Fibroblast of skin of left biceps (primary cell): ENCODE measurements at regions not wholly inside any gene's neighbourhood (a gene's known extent, or its start where the extent isn't known, plus 50 kb on each side); places are given as distances from the start of the nearest gene placed in this dataset.

Source experiments
- DNase-seq, 2 experiments: peaks; one replicate each; pipeline ENCODE4 v3.0.0-alpha.2; 2013; ENCODE audit warnings: low read depth in 2 of 2

GRCh38 chr10:110398419-110399105 is 93.8 kb upstream of the SMNDC1 start:
- peak; percentile 53 to 65 for DNase-seq

DNA sequence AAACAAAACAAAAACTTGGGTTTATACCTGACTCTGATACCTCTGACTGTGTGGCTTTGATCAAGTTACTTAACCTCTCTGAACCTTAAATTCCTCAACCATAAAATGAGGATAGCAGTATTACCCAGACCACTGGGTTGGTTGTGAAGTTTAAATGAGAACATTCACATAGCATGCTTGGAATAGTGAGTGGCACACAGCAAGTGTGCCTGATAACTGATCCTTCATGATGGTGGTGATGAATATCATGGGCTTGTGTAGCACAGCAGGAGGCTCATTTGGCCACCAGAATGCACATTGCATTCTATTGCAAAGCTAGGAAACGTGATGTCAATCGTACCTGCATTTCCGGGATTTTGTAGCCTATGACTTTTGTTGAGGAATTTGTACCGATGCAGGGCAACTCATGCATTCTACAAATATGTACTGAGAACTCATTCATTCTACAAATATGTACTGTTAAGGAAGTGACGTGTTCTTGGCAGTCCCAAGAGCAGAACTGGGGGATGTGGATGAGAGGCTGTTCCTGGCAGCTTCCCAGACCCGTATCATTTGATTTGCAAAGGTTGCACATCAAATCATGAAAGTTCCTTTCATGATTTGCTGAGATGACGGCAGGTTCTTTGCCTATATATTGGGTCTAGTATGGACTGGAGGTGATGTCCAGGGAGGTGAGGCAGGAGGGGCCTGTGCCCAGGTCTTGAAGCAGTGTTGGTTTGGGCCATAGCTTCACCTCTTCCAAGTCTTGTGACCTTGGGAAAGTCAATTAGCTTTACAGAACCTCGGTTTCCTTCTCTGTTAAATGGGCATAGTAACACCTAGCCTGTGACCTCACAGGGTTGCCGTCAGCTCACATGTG is 94.6 kb upstream of the SMNDC1 start:
- peak; percentile 95 for DNase-seq

DNA sequence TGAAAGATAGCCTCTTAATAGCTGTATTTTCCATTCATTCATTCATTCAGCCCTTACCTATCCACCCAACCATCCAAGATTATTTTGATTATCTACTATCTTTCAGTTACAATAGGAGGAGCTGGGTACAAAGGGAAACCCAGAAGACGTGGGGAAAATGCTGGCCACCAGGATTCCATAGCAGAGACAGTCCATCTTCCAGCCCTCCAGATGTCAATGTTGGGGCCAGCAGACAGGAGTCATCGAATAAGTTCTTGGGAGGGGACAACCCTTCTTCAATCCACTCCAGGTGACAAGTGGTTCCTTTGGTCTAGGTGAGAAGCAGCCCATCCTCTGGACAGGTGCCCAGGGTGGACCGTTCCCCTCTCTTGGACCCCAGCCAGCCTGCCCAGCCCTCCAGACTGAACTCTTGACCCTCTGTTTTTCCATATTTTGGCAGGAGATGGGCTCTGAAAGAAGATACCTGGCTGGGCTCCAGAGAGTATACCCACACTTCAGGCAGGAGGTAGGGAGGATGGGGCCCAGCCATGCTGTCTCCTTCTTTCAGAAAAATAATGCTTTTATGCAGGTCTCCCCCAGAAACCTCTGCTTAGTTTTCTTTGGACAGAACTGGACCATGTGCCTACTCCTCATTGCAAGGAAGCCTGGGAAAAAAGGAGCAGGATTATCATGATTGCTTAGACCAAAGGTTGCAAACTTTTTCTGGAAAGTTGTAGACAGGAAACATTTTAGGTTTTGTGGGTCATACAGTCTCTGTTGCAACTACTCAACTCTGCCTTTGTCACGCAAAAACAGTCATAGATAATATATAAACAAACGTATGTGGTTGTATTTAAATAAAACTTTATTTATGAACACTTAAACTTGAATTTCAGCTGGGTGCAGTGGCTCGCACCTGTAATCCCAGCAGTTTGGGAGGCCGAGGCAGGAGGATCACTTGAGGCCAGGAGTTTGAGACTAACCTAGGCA is 95.5 kb upstream of the SMNDC1 start:
- DNase-seq = no peak

DNA sequence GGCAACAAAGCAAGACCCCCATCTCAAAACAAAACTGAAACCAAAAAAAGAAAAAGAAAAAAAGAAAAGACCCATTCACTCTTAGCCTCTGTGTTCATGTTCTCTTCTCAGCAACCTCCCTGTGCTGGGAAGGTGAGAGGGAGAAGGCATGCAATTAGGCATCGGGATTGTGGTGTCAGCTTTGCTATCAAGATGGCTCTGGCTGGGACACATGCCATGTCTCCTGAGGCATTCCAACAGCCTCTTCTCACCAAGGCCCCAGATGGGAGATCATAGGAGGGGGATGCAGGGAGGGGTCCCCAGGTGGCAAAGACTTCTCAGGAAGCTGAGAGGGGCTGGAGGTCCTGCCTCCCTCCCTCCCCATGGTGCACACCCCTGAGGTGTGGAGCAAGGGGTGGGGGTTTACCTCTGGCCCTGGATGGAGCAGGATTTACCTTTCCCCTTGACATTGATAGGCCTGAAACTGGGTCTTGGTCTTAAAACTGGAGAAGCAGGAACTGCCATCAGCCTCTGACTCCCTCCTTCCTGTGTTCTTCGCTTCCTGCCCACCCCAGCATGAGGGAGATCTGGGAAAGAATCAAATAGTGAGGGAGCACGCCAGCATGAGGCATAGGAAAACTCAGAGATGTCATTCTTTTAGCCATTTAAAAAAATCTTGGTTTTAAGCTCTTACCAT is 96.2 kb upstream of the DUSP5 start:
- DNase-seq = no peak

GRCh38 chr10:110402077-110402416 is 95.7 kb upstream of the DUSP5 start:
- no peak for DNase-seq

DNA sequence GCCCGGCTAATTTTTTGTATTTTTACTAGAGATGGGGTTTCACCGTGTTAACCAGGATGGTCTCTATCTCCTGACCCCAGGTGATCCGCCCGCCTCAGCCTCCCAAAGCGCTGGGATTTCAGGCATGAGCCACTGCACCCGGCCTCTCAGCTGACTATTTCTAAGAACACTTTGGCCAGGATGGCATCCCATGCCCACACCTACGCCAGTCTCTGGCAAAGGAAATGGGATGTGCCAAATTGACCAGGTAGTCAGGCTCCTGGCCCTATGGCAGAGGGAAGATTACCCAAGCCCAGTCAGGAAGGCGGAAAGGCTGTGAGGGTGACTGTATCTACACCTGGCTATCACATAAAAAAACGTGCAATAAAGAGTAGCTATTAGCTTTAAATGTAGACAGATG is 94.1 kb upstream of the DUSP5 start:
- no peak for DNase-seq

DNA sequence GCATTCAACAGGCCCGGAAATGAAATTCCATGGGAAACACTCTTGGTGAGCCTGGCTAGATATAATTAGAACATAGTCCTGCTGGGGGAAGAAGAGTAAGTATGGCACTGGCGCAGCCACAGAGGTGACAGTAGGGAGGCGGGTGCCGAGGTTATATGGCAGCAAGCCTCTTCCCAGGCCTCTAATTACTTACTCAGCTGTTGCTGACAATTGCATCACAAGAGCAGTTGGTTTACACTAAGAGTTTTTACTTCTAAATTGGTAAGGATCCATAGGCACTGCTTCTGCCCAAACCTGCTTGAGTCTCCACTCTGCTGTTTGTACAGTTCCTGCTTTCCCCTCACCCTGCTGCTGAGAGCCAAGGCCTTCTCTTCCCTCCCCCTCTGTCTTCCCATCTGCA is 93.3 kb upstream of the DUSP5 start:
- no peak for DNase-seq

DNA sequence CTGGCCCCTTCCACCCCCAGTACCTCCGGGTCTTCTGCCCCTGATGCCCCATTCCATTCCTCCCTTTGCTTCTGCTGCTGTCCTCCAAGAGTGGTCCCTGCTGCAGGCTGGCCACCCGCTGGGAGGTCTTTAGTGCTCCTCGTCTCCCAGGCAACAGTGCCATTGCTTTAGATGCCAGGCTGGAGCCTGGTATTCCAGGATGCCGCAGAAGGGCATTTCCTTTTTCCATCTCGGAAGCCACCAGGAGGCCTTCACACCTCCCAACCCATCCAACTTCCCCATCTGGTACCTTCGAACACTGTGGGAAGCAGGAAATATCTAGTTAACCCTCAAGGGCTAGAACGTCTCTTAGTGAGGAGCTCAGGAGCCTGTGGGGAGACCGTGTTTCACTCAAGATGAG is 92.9 kb upstream of the DUSP5 start:
- DNase-seq = no peak

DNA sequence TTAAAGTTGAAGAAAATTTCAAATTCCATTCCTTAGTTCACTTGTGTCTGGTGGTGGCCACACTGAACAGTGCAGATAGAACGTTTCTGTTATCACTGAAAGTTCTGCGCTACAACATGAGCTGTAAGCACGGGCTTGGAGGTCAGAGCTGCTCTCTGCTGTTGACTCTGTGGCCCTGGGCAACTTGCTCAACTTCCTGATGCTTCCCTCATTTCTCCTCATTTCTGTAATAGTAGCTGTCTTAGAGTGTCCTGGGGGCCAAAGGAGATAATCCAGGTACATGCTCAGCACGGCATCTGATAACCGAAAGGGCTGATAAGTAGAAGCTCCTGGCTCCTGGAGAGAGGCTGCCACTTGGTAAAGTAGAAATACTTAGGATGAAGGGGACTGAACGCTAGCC is 92.3 kb upstream of the DUSP5 start:
- no peak for DNase-seq

- no peak for DNase-seq
These were observed 90.2 kb upstream of the DUSP5 start for GRCh38 chr10:110407301-110408170.

- no peak for DNase-seq
These were observed 89.4 kb upstream of the DUSP5 start for GRCh38 chr10:110408203-110408871.

GRCh38 chr10:110408943-110409342 is 88.8 kb upstream of the DUSP5 start:
- DNase-seq = no peak

DNA sequence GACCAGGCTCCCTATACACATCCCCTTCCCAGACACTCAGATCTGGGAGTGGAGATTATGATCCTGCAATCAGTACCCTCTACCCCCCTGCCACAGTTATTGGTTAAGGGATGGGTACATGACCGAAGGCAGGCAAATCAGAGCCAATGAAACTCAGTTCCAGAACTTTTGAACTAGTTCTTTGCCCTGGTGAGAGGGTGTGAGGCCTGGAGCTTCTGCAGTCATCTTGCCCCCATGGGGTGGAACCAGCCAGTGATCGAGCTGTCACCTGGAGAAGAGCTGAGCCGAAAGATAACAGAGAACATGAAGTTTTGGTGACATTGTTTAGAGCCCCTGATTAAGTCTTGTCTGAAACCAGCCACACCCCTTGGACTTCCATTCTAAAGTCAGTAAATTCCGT is 88.2 kb upstream of the DUSP5 start:
- DNase-seq = no peak

- DNase-seq = no peak
These were observed 87.8 kb upstream of the DUSP5 start for GRCh38 chr10:110409926-110410325.

GRCh38 chr10:110410329-110411046 is 87.2 kb upstream of the DUSP5 start:
- peak; percentile 83 to 86 for DNase-seq

- no peak for DNase-seq
These were observed 86.7 kb upstream of the DUSP5 start for GRCh38 chr10:110411047-110411410.

DNA sequence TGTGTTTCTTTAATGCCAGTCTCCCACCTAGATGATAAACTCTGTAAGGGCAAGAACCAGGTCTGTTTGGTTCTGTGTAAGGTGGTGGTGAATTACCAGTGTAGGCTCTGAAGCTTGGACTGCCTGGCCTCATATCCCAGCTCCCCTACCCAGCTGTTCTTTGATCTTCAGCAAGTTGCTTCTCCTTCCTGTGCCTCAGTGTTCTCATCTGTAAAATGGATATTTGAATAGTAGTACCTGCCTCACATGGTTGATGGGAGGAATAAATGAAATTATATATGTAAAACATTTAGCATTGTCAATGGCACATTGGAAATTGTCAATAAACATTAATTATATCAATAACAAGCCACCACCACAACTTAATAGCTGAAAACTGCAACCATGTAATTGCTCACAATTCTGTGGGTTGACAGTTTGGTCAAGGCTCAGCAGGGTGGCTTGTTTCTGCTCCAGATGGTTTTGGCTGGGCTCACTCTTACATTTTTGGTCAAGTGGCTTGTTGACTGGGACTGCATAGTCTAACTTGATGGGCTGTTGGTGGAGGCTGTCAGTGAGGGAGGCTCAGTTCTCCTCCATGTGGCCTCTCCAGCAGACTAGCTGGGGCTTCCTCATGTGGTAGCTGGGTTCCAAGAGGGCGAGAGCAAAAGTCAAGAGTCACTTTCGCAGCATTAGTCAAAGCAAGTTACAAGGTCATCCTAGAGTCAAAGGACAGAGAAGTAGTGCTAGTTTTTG is 84.5 kb upstream of the DUSP5 start:
- no peak for DNase-seq

DNA sequence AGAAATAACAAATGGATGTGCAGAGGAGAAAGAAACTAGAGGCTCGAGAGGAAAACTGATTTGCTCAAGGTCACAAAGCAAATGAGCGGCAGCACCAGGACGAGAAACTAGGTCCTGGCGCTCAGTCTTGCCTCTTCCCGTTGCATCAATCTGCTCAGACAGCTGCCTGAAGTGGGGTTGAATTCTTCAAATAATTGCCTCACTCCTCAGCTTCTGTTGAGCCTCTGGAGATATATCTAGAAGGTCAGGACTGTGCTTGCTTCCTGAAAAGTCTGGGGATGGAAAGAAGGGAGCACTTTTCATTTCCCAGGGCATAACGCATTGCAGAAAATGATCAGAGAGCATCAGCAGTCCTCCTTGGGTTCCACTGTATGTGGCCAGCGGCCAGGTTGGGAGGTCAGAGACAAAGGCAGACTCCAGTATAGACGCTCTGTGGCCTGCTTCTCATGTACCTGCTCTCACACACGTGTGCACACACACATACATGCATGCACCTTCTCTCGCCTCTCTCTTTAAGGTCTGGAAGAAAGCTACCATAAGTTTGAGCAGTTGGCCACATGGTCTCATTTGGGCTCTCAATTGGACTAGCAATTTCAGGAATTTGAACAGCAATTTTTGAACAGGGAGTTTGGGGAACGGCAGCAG is 83.7 kb upstream of the DUSP5 start:
- DNase-seq = no peak
